ENCODE measurements at regions not wholly inside any gene's neighbourhood (a gene's known extent, or its start where the extent isn't known, plus 50 kb on each side); places are given as distances from the start of the nearest gene placed in this dataset.

GRCh38 chr5:98606961-98607360, 166.5 kb upstream of the RGMB start:
- DNase-seq (ENCODE audit: low spot score): no peak

GRCh38 chr5:98608052-98608451, 165.4 kb upstream of the RGMB start:
- DNase-seq (ENCODE audit: low spot score): no peak

GRCh38 chr5:98614341-98614740, 159.1 kb upstream of the RGMB start:
- DNase-seq (ENCODE audit: low spot score): no peak

GRCh38 chr5:98621821-98622220, 151.6 kb upstream of the RGMB start:
- no peak for DNase-seq (ENCODE audit: low spot score)

- DNase-seq (ENCODE audit: low spot score): no peak
Observed at GRCh38 chr5:98624145-98624880, 149.2 kb upstream of the RGMB start.

- DNase-seq (ENCODE audit: low spot score): no peak
Observed at GRCh38 chr5:98627121-98627520, 146.3 kb upstream of the RGMB start.

GRCh38 chr5:98630621-98631020, 142.8 kb upstream of the RGMB start:
- DNase-seq (ENCODE audit: low spot score): no peak

- no peak for DNase-seq (ENCODE audit: low spot score)
Observed at GRCh38 chr5:98631311-98632054, 142.0 kb upstream of the RGMB start.

GRCh38 chr5:98635656-98636055, 137.8 kb upstream of the RGMB start:
- DNase-seq (ENCODE audit: low spot score): no peak

GRCh38 chr5:98637116-98637515, 136.3 kb upstream of the RGMB start:
- DNase-seq (ENCODE audit: low spot score): no peak

- DNase-seq (ENCODE audit: low spot score): no peak
Observed at GRCh38 chr5:98637557-98637956, 135.9 kb upstream of the RGMB start.

GRCh38 chr5:98638111-98638510, 135.4 kb upstream of the RGMB start:
- no peak for DNase-seq (ENCODE audit: low spot score)

GRCh38 chr5:98638701-98639100, 134.8 kb upstream of the RGMB start:
- no peak for DNase-seq (ENCODE audit: low spot score)

- DNase-seq (ENCODE audit: low spot score): no peak
Observed at GRCh38 chr5:98639274-98639673, 134.2 kb upstream of the RGMB start.

GRCh38 chr5:98641671-98642070, 131.8 kb upstream of the RGMB start:
- no peak for DNase-seq (ENCODE audit: low spot score)

GRCh38 chr5:98643569-98643968, 129.9 kb upstream of the RGMB start:
- DNase-seq (ENCODE audit: low spot score): no peak

GRCh38 chr5:98651715-98652114, 121.7 kb upstream of the RGMB start:
- no peak for DNase-seq (ENCODE audit: low spot score)

- no peak for DNase-seq (ENCODE audit: low spot score)
Observed at GRCh38 chr5:98656125-98656795, 117.2 kb upstream of the RGMB start.

GRCh38 chr5:98656796-98657195, 116.7 kb upstream of the RGMB start:
- DNase-seq (ENCODE audit: low spot score): no peak

GRCh38 chr5:98657559-98657958, 115.9 kb upstream of the RGMB start:
- DNase-seq (ENCODE audit: low spot score): no peak

- DNase-seq (ENCODE audit: low spot score): no peak
Observed at GRCh38 chr5:98663521-98663920, 109.9 kb upstream of the RGMB start.

- no peak for DNase-seq (ENCODE audit: low spot score)
Observed at GRCh38 chr5:98664736-98665135, 108.7 kb upstream of the RGMB start.

- no peak for DNase-seq (ENCODE audit: low spot score)
Observed at GRCh38 chr5:98679963-98680362, 93.5 kb upstream of the RGMB start.
